WTC11 (cell line): ENCODE measurements at regions not wholly inside any gene's neighbourhood (a gene's known extent, or its start where the extent isn't known, plus 50 kb on each side); places are given as distances from the start of the nearest gene placed in this dataset.

ENCODE experiments used
- CTCF ChIP-seq: fragments of 200-600 bp; IDR thresholded peaks from 2 replicates; pipeline ENCODE4 v1.8.0; 2022; ENCODE audit warnings: antibody characterized with exemption
- FOXP4 ChIP-seq: sonication (generic); formaldehyde crosslinking; IDR thresholded peaks from 2 replicates; pipeline ENCODE4 v1.8.0; 2022; ENCODE audit warnings: mild to moderate bottlenecking, missing genetic modification reagents
- NFE2L1 ChIP-seq: sonication (generic); formaldehyde crosslinking; IDR thresholded peaks from 2 replicates; pipeline ENCODE4 v1.8.1; 2023; ENCODE audit warnings: missing genetic modification reagents
- NR1H2 ChIP-seq: sonication (generic); formaldehyde crosslinking; IDR thresholded peaks from 2 replicates; pipeline ENCODE4 v1.9.0; 2021; ENCODE audit warnings: mild to moderate bottlenecking, moderate library complexity, missing genetic modification reagents
- SP1 ChIP-seq: sonication (generic); formaldehyde crosslinking; conservative IDR thresholded peaks from 2 replicates; pipeline ENCODE4 v1.8.1; 2022; ENCODE audit warnings: missing genetic modification reagents
- TCF7 ChIP-seq: sonication (generic); formaldehyde crosslinking; IDR thresholded peaks from 2 replicates; pipeline ENCODE4 v1.8.0; 2022; ENCODE audit warnings: mild to moderate bottlenecking, low read depth, missing genetic modification reagents, moderate library complexity
- ZBTB43 ChIP-seq: sonication (generic); formaldehyde crosslinking; IDR thresholded peaks from 2 replicates; pipeline ENCODE4 v1.8.1; 2023; ENCODE audit warnings: mild to moderate bottlenecking, missing genetic modification reagents
- ZNF138 ChIP-seq: sonication (generic); formaldehyde crosslinking; conservative IDR thresholded peaks from 2 replicates; pipeline ENCODE4 v1.8.1; 2022; ENCODE audit warnings: mild to moderate bottlenecking, moderate library complexity, missing genetic modification reagents
- ZNF232 ChIP-seq: sonication (generic); formaldehyde crosslinking; IDR thresholded peaks from 2 replicates; pipeline ENCODE4 v1.8.0; 2022; ENCODE audit warnings: mild to moderate bottlenecking, missing genetic modification reagents
- ZNF263 ChIP-seq: sonication (generic); formaldehyde crosslinking; IDR thresholded peaks from 2 replicates; pipeline ENCODE4 v1.8.1; 2022; ENCODE audit warnings: low read depth, mild to moderate bottlenecking, moderate library complexity, missing genetic modification reagents
- ZNF512 ChIP-seq: sonication (generic); formaldehyde crosslinking; IDR thresholded peaks from 2 replicates; pipeline ENCODE4 v1.8.1; 2022; ENCODE audit warnings: missing genetic modification reagents, borderline replicate concordance
- TF ChIP-seq, protein P1 (sequence below): sonication (generic); formaldehyde crosslinking; IDR thresholded peaks from 2 replicates; pipeline ENCODE4 v1.8.0; 2022; ENCODE audit warnings: mild to moderate bottlenecking, missing genetic modification reagents
- TF ChIP-seq, protein P2 (sequence below): fragments of 250-450 bp; sonication (Bioruptor Pico); IDR thresholded peaks from 2 replicates; pipeline ENCODE4 v2.1.2; 2022; ENCODE audit warnings: mild to moderate bottlenecking, moderate library complexity
- TF ChIP-seq, protein P3 (sequence below): fragments of 250-450 bp; sonication (Bioruptor Pico); conservative IDR thresholded peaks from 2 replicates; pipeline ENCODE4 v1.9.0; 2021; ENCODE audit warnings: mild to moderate bottlenecking

GRCh38 chr2:142688856-142689605, 188.4 kb upstream of the KYNU start:
- TF ChIP-seq, protein P1, sequence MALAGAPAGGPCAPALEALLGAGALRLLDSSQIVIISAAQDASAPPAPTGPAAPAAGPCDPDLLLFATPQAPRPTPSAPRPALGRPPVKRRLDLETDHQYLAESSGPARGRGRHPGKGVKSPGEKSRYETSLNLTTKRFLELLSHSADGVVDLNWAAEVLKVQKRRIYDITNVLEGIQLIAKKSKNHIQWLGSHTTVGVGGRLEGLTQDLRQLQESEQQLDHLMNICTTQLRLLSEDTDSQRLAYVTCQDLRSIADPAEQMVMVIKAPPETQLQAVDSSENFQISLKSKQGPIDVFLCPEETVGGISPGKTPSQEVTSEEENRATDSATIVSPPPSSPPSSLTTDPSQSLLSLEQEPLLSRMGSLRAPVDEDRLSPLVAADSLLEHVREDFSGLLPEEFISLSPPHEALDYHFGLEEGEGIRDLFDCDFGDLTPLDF (CRISPR knock-in tag) = no peak
- TF ChIP-seq CTCF (no peak), SP1 (no peak), ZNF263 (no peak), NR1H2 (CRISPR knock-in tag) (no peak), ZBTB43 (CRISPR knock-in tag) (no peak), TCF7 (no peak), ZNF512 (CRISPR knock-in tag) (no peak), FOXP4 (CRISPR knock-in tag) (no peak), ZNF232 (no peak), ZNF138 (CRISPR knock-in tag) (no peak), NFE2L1 (CRISPR knock-in tag) (no peak)
- TF ChIP-seq, protein P2, sequence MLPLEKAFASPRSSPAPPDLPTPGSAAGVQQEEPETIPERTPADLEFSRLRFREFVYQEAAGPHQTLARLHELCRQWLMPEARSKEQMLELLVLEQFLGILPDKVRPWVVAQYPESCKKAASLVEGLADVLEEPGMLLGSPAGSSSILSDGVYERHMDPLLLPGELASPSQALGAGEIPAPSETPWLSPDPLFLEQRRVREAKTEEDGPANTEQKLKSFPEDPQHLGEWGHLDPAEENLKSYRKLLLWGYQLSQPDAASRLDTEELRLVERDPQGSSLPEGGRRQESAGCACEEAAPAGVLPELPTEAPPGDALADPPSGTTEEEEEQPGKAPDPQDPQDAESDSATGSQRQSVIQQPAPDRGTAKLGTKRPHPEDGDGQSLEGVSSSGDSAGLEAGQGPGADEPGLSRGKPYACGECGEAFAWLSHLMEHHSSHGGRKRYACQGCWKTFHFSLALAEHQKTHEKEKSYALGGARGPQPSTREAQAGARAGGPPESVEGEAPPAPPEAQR (CRISPR knock-in tag) = no peak
- TF ChIP-seq, protein P3, sequence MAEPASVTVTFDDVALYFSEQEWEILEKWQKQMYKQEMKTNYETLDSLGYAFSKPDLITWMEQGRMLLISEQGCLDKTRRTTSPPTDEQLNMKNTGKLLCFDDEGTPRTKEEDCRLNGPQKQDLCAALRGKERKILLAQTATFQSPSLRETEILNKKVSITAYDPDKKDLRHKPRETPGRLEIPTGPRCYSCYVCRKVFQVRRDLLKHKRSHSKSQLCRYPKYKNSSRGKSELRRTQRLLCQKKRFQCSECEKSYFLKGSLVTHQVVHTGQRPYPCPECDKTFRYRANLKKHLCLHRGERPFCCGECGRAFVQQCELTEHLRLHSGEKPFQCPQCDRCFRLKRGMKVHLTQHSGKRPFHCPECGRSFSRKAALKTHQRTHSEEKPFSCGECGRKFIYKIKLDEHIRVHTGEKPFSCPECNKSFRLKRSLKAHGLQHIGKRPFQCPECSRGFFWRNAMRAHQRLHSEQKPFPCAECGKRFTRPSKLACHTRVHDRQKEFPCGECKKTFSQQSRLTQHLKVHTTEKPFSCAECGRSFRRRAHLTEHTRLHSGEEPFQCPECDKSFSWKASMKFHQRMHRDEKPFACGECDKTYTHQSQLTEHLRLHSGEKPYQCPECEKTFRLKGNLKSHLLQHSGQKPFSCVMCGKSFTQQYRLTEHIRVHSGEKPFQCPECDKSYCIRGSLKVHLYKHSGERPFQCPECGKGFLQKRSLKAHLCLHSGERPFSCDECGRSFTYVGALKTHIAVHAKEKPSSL (CRISPR knock-in tag) = no peak
